PC-9 (cell line): ENCODE measurements at regions not wholly inside any gene's neighbourhood (a gene's known extent, or its start where the extent isn't known, plus 50 kb on each side); places are given as distances from the start of the nearest gene placed in this dataset.
"Not testable (repeated sequence)": the region's sequence is repeated elsewhere in the genome, so short reads cannot be mapped to it uniquely, and the experiment has no call there.

Experiments used
- BruUV-seq: library from RNA; stranded (reverse); fragments of 400-500 nt; replicated peaks from 2 replicates; lab custom pipeline; 2021; lab: Mats Ljungman, UMichigan
- CTCF ChIA-PET: fragments of 300-600 bp; sonication (Branson Sonifier 250); formaldehyde crosslinking; loops from one replicate; lab custom pipeline; 2022; ENCODE audit warnings: antibody characterized with exemption; lab: Charles Lee
- POLR2A ChIA-PET: fragments of 300-600 bp; sonication (Branson Sonifier 250); formaldehyde crosslinking; loops from one replicate; lab custom pipeline; 2022; ENCODE audit warnings: antibody characterized with exemption; ENCODE audit not compliant: unreplicated experiment; lab: Charles Lee
- DNase-seq, 2 experiments: peaks; one replicate each; pipeline versions ENCODE4 v3.0.0 to v3.0.0-alpha.2; 2015 to 2022; ENCODE audit warnings: mixed read lengths in 1 of 2
- H2AFZ ChIP-seq: fragments of 200-600 bp; sonication (generic); 2 replicates; pipeline ENCODE4 v1.8.1; 2017; ENCODE audit warnings: antibody characterized with exemption
- H3F3A ChIP-seq: fragments of 200-600 bp; sonication (generic); 2 replicates; pipeline ENCODE4 v1.8.1; 2017; ENCODE audit warnings: antibody characterized with exemption, mild to moderate bottlenecking, low read depth; ENCODE audit not compliant: insufficient read depth
- H3K27ac ChIP-seq: fragments of 200-600 bp; sonication (generic); 2 replicates; pipeline ENCODE4 v1.6.1; 2016; ENCODE audit warnings: mixed run types
- H3K27me3 ChIP-seq: fragments of 200-600 bp; sonication (generic); 2 replicates; pipeline ENCODE4 v1.6.1; 2016; ENCODE audit warnings: low read depth, mixed run types; ENCODE audit not compliant: insufficient read depth
- H3K36me3 ChIP-seq: fragments of 200-600 bp; sonication (generic); 2 replicates; pipeline ENCODE4 v1.6.1; 2016; ENCODE audit warnings: low read depth, mixed run types
- H3K4me1 ChIP-seq: fragments of 200-600 bp; sonication (generic); replicated peaks from 2 replicates; pipeline ENCODE4 v1.6.1; 2016; ENCODE audit warnings: mixed run types; ENCODE audit not compliant: insufficient read depth
- H3K4me2 ChIP-seq: fragments of 200-600 bp; sonication (generic); 2 replicates; pipeline ENCODE4 v1.6.1; 2017; ENCODE audit warnings: mixed run types
- H3K4me3 ChIP-seq: fragments of 200-600 bp; sonication (generic); 2 replicates; pipeline ENCODE4 v1.6.1; 2016; ENCODE audit warnings: mixed run types
- H3K79me2 ChIP-seq: fragments of 200-600 bp; sonication (generic); 2 replicates; pipeline ENCODE4 v1.6.1; 2017; ENCODE audit warnings: low read depth, mixed run types
- H3K9me2 ChIP-seq: fragments of 200-600 bp; sonication (generic); 2 replicates; pipeline ENCODE4 v1.8.1; 2017; ENCODE audit warnings: mild to moderate bottlenecking; ENCODE audit not compliant: insufficient read depth
- H3K9me3 ChIP-seq: fragments of 200-600 bp; sonication (generic); 2 replicates; pipeline ENCODE4 v1.8.1; 2016; ENCODE audit warnings: low read depth; ENCODE audit not compliant: insufficient read depth
- H4K20me1 ChIP-seq: fragments of 200-600 bp; sonication (generic); 2 replicates; pipeline ENCODE4 v1.8.1; 2017; ENCODE audit not compliant: insufficient read depth
- EZH2 ChIP-seq: fragments of 200-600 bp; sonication (generic); IDR thresholded peaks from 2 replicates; pipeline ENCODE4 v1.8.0; 2017; ENCODE audit warnings: antibody characterized with exemption, low read depth
- intact Hi-C: fragments of 100-400 bp; cut with micrococcal nuclease; formaldehyde crosslinking; loops from one replicate; pipeline ENCODE4 v1.10.0; 2022; ENCODE audit not compliant: unreplicated experiment
- TF ChIP-seq, protein P1 (sequence below): fragments of 200-600 bp; sonication (generic); conservative IDR thresholded peaks from 2 replicates; pipeline ENCODE4 v1.6.1; 2017; ENCODE audit warnings: mixed run types, antibody characterized with exemption, mild to moderate bottlenecking, moderate library complexity

- ChIA-PET POLR2A (interaction anchor here (0.6 kb wide), 2 partner anchors 29 to 64 kb away, joined by 6 to 10 read pairs; no protein-coding TSS in a partner anchor), CTCF (no interaction called here)
- no peaks in the 10 kb centered on the region for H3K79me2 ChIP-seq
- intact Hi-C loops = no loop called here
- no peaks in the 10 kb centered on the region for H3F3A ChIP-seq
- H3K27me3 ChIP-seq = no peaks in the 10 kb centered on the region
- no peak overlapping the region for H2AFZ ChIP-seq
- no peak for TF ChIP-seq EZH2
- TF ChIP-seq, protein P1, sequence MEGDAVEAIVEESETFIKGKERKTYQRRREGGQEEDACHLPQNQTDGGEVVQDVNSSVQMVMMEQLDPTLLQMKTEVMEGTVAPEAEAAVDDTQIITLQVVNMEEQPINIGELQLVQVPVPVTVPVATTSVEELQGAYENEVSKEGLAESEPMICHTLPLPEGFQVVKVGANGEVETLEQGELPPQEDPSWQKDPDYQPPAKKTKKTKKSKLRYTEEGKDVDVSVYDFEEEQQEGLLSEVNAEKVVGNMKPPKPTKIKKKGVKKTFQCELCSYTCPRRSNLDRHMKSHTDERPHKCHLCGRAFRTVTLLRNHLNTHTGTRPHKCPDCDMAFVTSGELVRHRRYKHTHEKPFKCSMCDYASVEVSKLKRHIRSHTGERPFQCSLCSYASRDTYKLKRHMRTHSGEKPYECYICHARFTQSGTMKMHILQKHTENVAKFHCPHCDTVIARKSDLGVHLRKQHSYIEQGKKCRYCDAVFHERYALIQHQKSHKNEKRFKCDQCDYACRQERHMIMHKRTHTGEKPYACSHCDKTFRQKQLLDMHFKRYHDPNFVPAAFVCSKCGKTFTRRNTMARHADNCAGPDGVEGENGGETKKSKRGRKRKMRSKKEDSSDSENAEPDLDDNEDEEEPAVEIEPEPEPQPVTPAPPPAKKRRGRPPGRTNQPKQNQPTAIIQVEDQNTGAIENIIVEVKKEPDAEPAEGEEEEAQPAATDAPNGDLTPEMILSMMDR = no peak
- H4K20me1 ChIP-seq = no peaks in the 10 kb centered on the region
- no peaks in the 10 kb centered on the region for H3K9me2 ChIP-seq
- H3K4me3 ChIP-seq = no peak overlapping the region
- H3K4me1 ChIP-seq = no peaks in the 10 kb centered on the region
- no TSS peak for BruUV-seq
- H3K27ac ChIP-seq = no peak overlapping the region
- no peaks in the 10 kb centered on the region for H3K9me3 ChIP-seq
- no peak for DNase-seq
- no peak overlapping the region for H3K4me2 ChIP-seq
- H3K36me3 ChIP-seq = no peaks in the 10 kb centered on the region
Observed at GRCh38 chr2:100707016-100707947, 112.7 kb upstream of the NPAS2 start.

DNA sequence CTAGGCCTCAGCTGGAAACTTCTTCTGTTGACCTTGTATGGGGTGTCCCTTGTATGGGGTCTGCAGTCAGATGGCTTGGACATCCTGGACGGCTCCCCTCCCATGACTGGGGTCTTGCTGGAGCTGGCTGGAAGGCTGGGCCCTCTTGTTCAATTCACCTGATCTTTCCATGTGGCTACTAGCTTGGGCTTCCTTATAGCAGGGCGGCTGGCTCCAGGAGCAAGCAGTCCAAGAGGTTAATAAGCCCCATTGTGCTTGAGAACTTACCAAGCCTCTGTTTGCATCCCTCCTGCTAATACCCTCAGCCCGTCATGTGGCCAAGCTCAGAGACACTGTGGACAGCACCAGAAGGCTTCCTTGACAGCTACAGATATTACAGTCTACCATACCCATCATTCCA, 111.6 kb upstream of the NPAS2 start:
- intact Hi-C loops = no loop called here
- H3K27ac ChIP-seq = no peak overlapping the region
- POLR2A ChIA-PET = no interaction called here

DNA sequence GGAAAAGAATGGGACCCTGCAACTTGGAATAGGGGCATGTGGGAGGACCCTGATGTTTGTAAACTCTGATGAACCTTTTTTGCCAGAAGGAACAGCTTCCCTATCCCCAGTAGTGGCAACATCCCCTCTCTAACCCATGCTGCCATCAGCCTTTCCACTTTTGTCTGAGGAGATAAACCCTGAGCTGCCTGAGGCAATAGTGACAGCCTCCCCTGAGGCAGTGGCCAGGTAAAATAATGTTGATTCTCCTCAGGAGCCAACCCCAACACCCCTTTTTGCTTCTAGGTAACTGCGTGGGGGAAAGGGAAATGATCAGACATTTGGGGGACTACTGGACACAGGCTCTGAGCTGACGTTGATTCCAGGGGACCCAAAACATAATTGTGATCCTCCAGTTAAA, 106.8 kb upstream of the NPAS2 start:
- intact Hi-C loops = no loop called here
- BruUV-seq = no TSS peak
- Histone ChIP-seq H3K9me2 (no peaks in the 10 kb centered on the region), H3F3A (no peaks in the 10 kb centered on the region), H3K27ac (no peak overlapping the region), H3K4me2 (no peak overlapping the region), H3K4me1 (no peaks in the 10 kb centered on the region), H4K20me1 (no peaks in the 10 kb centered on the region), H3K9me3 (no peaks in the 10 kb centered on the region), H3K79me2 (no peaks in the 10 kb centered on the region), H3K27me3 (no peaks in the 10 kb centered on the region), H3K36me3 (no peaks in the 10 kb centered on the region), H3K4me3 (no peak overlapping the region), H2AFZ (no peak overlapping the region)
- TF ChIP-seq EZH2 = no peak
- TF ChIP-seq, protein P1 = no peak
- CTCF ChIA-PET = no interaction called here
- no peak for DNase-seq
- POLR2A ChIA-PET = no interaction called here

More for the DNA sequence above, 111.6 kb upstream of the NPAS2 start:
- no peaks in the 10 kb centered on the region for H3F3A ChIP-seq
- BruUV-seq = no TSS peak
- H4K20me1 ChIP-seq = no peaks in the 10 kb centered on the region
- CTCF ChIA-PET = no interaction called here
- H3K4me2 ChIP-seq = no peak overlapping the region
- no peak for DNase-seq
- H3K27me3 ChIP-seq = no peaks in the 10 kb centered on the region
- no peak overlapping the region for H2AFZ ChIP-seq
- no peak overlapping the region for H3K4me3 ChIP-seq
- H3K9me3 ChIP-seq = no peaks in the 10 kb centered on the region
- H3K79me2 ChIP-seq = no peaks in the 10 kb centered on the region
- TF ChIP-seq, protein P1 = no peak
- no peak for TF ChIP-seq EZH2
- H3K36me3 ChIP-seq = no peaks in the 10 kb centered on the region
- no peaks in the 10 kb centered on the region for H3K9me2 ChIP-seq
- no peaks in the 10 kb centered on the region for H3K4me1 ChIP-seq

- H3K79me2 ChIP-seq, H3F3A ChIP-seq, H3K9me3 ChIP-seq, CTCF ChIA-PET, H3K36me3 ChIP-seq, H3K27ac ChIP-seq, H4K20me1 ChIP-seq, H3K9me2 ChIP-seq, DNase-seq, H3K4me3 ChIP-seq, H3K4me1 ChIP-seq, BruUV-seq, H3K4me2 ChIP-seq, H3K27me3 ChIP-seq, POLR2A ChIA-PET, H2AFZ ChIP-seq, intact Hi-C loops: not testable (repeated sequence)
Observed at GRCh38 chr2:100714396-100715010, 105.4 kb upstream of the NPAS2 start.

GRCh38 chr2:100715861-100716260, 104.1 kb upstream of the NPAS2 start:
- CTCF ChIA-PET, H3F3A ChIP-seq, H3K27me3 ChIP-seq, H3K4me3 ChIP-seq, H3K4me1 ChIP-seq, DNase-seq, POLR2A ChIA-PET, H4K20me1 ChIP-seq, intact Hi-C loops, H3K79me2 ChIP-seq, H3K27ac ChIP-seq, H3K4me2 ChIP-seq, H2AFZ ChIP-seq, H3K9me3 ChIP-seq, BruUV-seq, H3K9me2 ChIP-seq, H3K36me3 ChIP-seq: not testable (repeated sequence)
